Erythroblast (primary cell): ENCODE measurements at regions not wholly inside any gene's neighbourhood (a gene's known extent, or its start where the extent isn't known, plus 50 kb on each side); places are given as distances from the start of the nearest gene placed in this dataset.

Experiments used
- GATA1 ChIP-seq: IDR thresholded peaks from 2 replicates; pipeline ENCODE4 v1.6.1; 2011; ENCODE audit warnings: low read depth, mild to moderate bottlenecking, control low read depth, low read length, moderate library complexity
- POLR2A ChIP-seq: IDR thresholded peaks from 2 replicates; pipeline ENCODE4 v1.6.1; 2011; ENCODE audit warnings: mild to moderate bottlenecking, low read length

GRCh38 chr11:97717922-97718321 lies 1302.8 kb upstream of the CNTN5 start:
- TF ChIP-seq POLR2A (no peak), GATA1 (no peak)
